Activated T-cell treated with anti-CD3 and anti-CD28 coated beads, Interleukin-2, amount 50 U/mL, for 72 hours (primary cell): ENCODE measurements at regions not wholly inside any gene's neighbourhood (a gene's known extent, or its start where the extent isn't known, plus 50 kb on each side); places are given as distances from the start of the nearest gene placed in this dataset.
"Not testable (repeated sequence)": the region's sequence is repeated elsewhere in the genome, so short reads cannot be mapped to it uniquely, and the experiment has no call there.

Source experiments
- ATAC-seq, 2 donors: fragments of 150-1000 bp; cut with Tn5 transposase; replicated peaks in 1 of 2; 2 replicates each; pipeline ENCODE4 v1.10.0; 2021; ENCODE audit warnings: moderate library complexity in 2 of 2, mild to moderate bottlenecking in 1 of 2
- DNase-seq, 2 donors: peaks; one replicate each; pipeline ENCODE4 v3.0.0; 2021 to 2022; ENCODE audit warnings: mixed read lengths in 1 of 2
- H3K27ac Mint-ChIP-seq: one replicate; pipeline ENCODE4 v1.8.0; 2022; ENCODE audit warnings: mild to moderate bottlenecking, moderate library complexity, mixed read lengths
- H3K27me3 Mint-ChIP-seq: one replicate; pipeline ENCODE4 v1.8.0; 2022; ENCODE audit warnings: low read depth, mixed read lengths
- H3K36me3 Mint-ChIP-seq, 2 donors: one replicate each; pipeline ENCODE4 v1.8.0; 2022; ENCODE audit warnings: mixed read lengths in 2 of 2, mild to moderate bottlenecking in 1 of 2; ENCODE audit not compliant: insufficient read depth in 2 of 2
- H3K4me1 Mint-ChIP-seq: one replicate; pipeline ENCODE4 v1.8.0; 2022; ENCODE audit warnings: low read depth, mixed read lengths
- H3K4me3 Mint-ChIP-seq, 2 donors: one replicate each; pipeline ENCODE4 v1.8.0; 2022; ENCODE audit warnings: mild to moderate bottlenecking in 2 of 2, mixed read lengths in 2 of 2, moderate library complexity in 2 of 2
- H3K9me3 Mint-ChIP-seq, 2 donors: one replicate each; pipeline ENCODE4 v1.8.0; 2022; ENCODE audit warnings: mixed read lengths in 2 of 2

GRCh38 chr11:80955588-80955987 is 1514.8 kb upstream of the TENM4 start:
- Mint-ChIP-seq H3K36me3 (no peaks in the 10 kb centered on the region), H3K9me3 (peaks cover 10% of the 10 kb centered on the region in 2 donors), H3K4me3 (no peak overlapping the region), H3K27ac (no peak overlapping the region), H3K27me3 (no peaks in the 10 kb centered on the region), H3K4me1 (no peaks in the 10 kb centered on the region)
- ATAC-seq (no peak), DNase-seq (no peak)

- Mint-ChIP-seq H3K36me3 (peaks cover 0 to 3% of the 10 kb centered on the region in 2 donors), H3K27me3 (no peaks in the 10 kb centered on the region), H3K9me3 (peaks cover 12% of the 10 kb centered on the region in 2 donors), H3K4me1 (no peaks in the 10 kb centered on the region), H3K4me3 (no peak overlapping the region), H3K27ac (no peak overlapping the region)
- ATAC-seq (no peak), DNase-seq (no peak)
Measured at GRCh38 chr11:80948781-80949180, 1508.0 kb upstream of the TENM4 start.

GRCh38 chr11:80944758-80945157 is 1503.9 kb upstream of the TENM4 start:
- Mint-ChIP-seq H3K4me1 (no peaks in the 10 kb centered on the region), H3K4me3 (no peak overlapping the region), H3K27me3 (no peaks in the 10 kb centered on the region), H3K36me3 (no peaks in the 10 kb centered on the region), H3K9me3 (peaks cover 10% of the 10 kb centered on the region in 2 donors), H3K27ac (no peak overlapping the region)
- DNase-seq (no peak), ATAC-seq (no peak)

GRCh38 chr11:80943226-80943625 is 1502.4 kb upstream of the TENM4 start:
- H3K36me3 Mint-ChIP-seq = no peaks in the 10 kb centered on the region
- H3K9me3 Mint-ChIP-seq = peaks cover 7% of the 10 kb centered on the region in 2 donors
- no peaks in the 10 kb centered on the region for H3K4me1 Mint-ChIP-seq
- ATAC-seq = no peak
- no peak overlapping the region for H3K4me3 Mint-ChIP-seq
- H3K27ac Mint-ChIP-seq = no peak overlapping the region
- H3K27me3 Mint-ChIP-seq = no peaks in the 10 kb centered on the region
- no peak for DNase-seq

- Mint-ChIP-seq H3K9me3 (peaks cover 8 to 9% of the 10 kb centered on the region in 2 donors), H3K4me3 (no peak overlapping the region), H3K27ac (no peak overlapping the region), H3K4me1 (no peaks in the 10 kb centered on the region), H3K27me3 (no peaks in the 10 kb centered on the region), H3K36me3 (no peaks in the 10 kb centered on the region)
- no peak for DNase-seq
- ATAC-seq = no peak
Measured at GRCh38 chr11:80937842-80938241, 1497.0 kb upstream of the TENM4 start.

- ATAC-seq (no peak), DNase-seq (no peak)
- Mint-ChIP-seq H3K4me1 (no peaks in the 10 kb centered on the region), H3K9me3 (peaks cover 5 to 10% of the 10 kb centered on the region in 2 donors), H3K4me3 (no peak overlapping the region), H3K36me3 (no peaks in the 10 kb centered on the region), H3K27me3 (no peaks in the 10 kb centered on the region), H3K27ac (no peak overlapping the region)
Measured at GRCh38 chr11:80930038-80930437, 1489.2 kb upstream of the TENM4 start.

GRCh38 chr11:80929031-80929805 is 1488.4 kb upstream of the TENM4 start:
- H3K4me1 Mint-ChIP-seq = no peaks in the 10 kb centered on the region
- no peak for ATAC-seq
- no peak overlapping the region for H3K4me3 Mint-ChIP-seq
- no peaks in the 10 kb centered on the region for H3K36me3 Mint-ChIP-seq
- H3K27me3 Mint-ChIP-seq = no peaks in the 10 kb centered on the region
- no peak overlapping the region for H3K27ac Mint-ChIP-seq
- DNase-seq = no peak
- H3K9me3 Mint-ChIP-seq = peaks cover 5 to 7% of the 10 kb centered on the region in 2 donors

- H3K27me3 Mint-ChIP-seq = no peaks in the 10 kb centered on the region
- no peak overlapping the region for H3K27ac Mint-ChIP-seq
Measured at GRCh38 chr11:80925321-80925720, 1484.5 kb upstream of the TENM4 start.

GRCh38 chr11:80921310-80921709 is 1480.5 kb upstream of the TENM4 start:
- H3K27ac Mint-ChIP-seq, H3K4me3 Mint-ChIP-seq, H3K27me3 Mint-ChIP-seq, H3K36me3 Mint-ChIP-seq, H3K4me1 Mint-ChIP-seq, H3K9me3 Mint-ChIP-seq, DNase-seq, ATAC-seq: not testable (repeated sequence)

More at GRCh38 chr11:80925321-80925720, 1484.5 kb upstream of the TENM4 start:
- DNase-seq (no peak), ATAC-seq (no peak)
- Mint-ChIP-seq H3K9me3 (peaks cover 6 to 10% of the 10 kb centered on the region in 2 donors), H3K36me3 (no peaks in the 10 kb centered on the region), H3K4me1 (no peaks in the 10 kb centered on the region), H3K4me3 (no peak overlapping the region)

- Mint-ChIP-seq H3K9me3 (peaks cover 6 to 13% of the 10 kb centered on the region in 2 donors), H3K27me3 (no peaks in the 10 kb centered on the region), H3K27ac (no peak overlapping the region), H3K36me3 (peaks cover 0 to 1% of the 10 kb centered on the region in 2 donors), H3K4me1 (no peaks in the 10 kb centered on the region), H3K4me3 (no peak overlapping the region)
- DNase-seq (no peak), ATAC-seq (no peak)
Measured at GRCh38 chr11:80916173-80916798, 1475.5 kb upstream of the TENM4 start.

- peaks cover 6 to 13% of the 10 kb centered on the region in 2 donors for H3K9me3 Mint-ChIP-seq
- H3K4me1 Mint-ChIP-seq = no peaks in the 10 kb centered on the region
- ATAC-seq = no peak
- H3K4me3 Mint-ChIP-seq = no peak overlapping the region
- no peak overlapping the region for H3K27ac Mint-ChIP-seq
- no peak for DNase-seq
- H3K27me3 Mint-ChIP-seq = no peaks in the 10 kb centered on the region
- peaks cover 0 to 1% of the 10 kb centered on the region in 2 donors for H3K36me3 Mint-ChIP-seq
Measured at GRCh38 chr11:80914311-80914710, 1473.5 kb upstream of the TENM4 start.

GRCh38 chr11:80911666-80912065 is 1470.8 kb upstream of the TENM4 start:
- H3K4me3 Mint-ChIP-seq = no peak overlapping the region
- peaks cover 0 to 1% of the 10 kb centered on the region in 2 donors for H3K36me3 Mint-ChIP-seq
- no peak overlapping the region for H3K27ac Mint-ChIP-seq
- no peaks in the 10 kb centered on the region for H3K4me1 Mint-ChIP-seq
- ATAC-seq (no peak), DNase-seq (no peak)
- H3K27me3 Mint-ChIP-seq = no peaks in the 10 kb centered on the region
- peaks cover 9 to 12% of the 10 kb centered on the region in 2 donors for H3K9me3 Mint-ChIP-seq

GRCh38 chr11:80900265-80900664 is 1459.4 kb upstream of the TENM4 start:
- ATAC-seq = no peak
- Mint-ChIP-seq H3K9me3 (peaks cover 9 to 16% of the 10 kb centered on the region in 2 donors), H3K36me3 (peaks cover 0 to 3% of the 10 kb centered on the region in 2 donors), H3K4me1 (no peaks in the 10 kb centered on the region), H3K27ac (no peak overlapping the region), H3K4me3 (no peak overlapping the region), H3K27me3 (no peaks in the 10 kb centered on the region)
- DNase-seq = no peak
